Right atrium auricular region (tissue), 2 donors: ENCODE measurements at regions not wholly inside any gene's neighbourhood (a gene's known extent, or its start where the extent isn't known, plus 50 kb on each side); places are given as distances from the start of the nearest gene placed in this dataset.
A peak's percentile ranks its signal among the peaks of the same experiment; 100 is the strongest.

Source experiments
- DNase-seq: peaks from one replicate; pipeline ENCODE4 v3.0.0-alpha.2; 2019; ENCODE audit warnings: low spot score
- H3K27ac ChIP-seq, 2 donors: fragments of 200-600 bp; sonication (generic); 1 replicate in 1 of 2; 2 replicates in 1 of 2; pipeline ENCODE4 v1.5.1; 2016 to 2019
- H3K27me3 ChIP-seq, 2 donors: fragments of 200-600 bp; sonication (generic); one replicate each; pipeline versions ENCODE4 v1.5.1 to v1.6.0; 2017 to 2019
- H3K36me3 ChIP-seq: fragments of 200-600 bp; sonication (generic); one replicate; pipeline ENCODE4 v1.5.1; 2016
- H3K4me1 ChIP-seq, 2 donors: fragments of 200-600 bp; sonication (generic); one replicate each; pipeline versions ENCODE4 v1.5.1 to v1.6.0; 2017 to 2019
- H3K4me3 ChIP-seq, 2 donors: fragments of 200-600 bp; sonication (generic); 1 replicate in 1 of 2; 2 replicates in 1 of 2; pipeline ENCODE4 v1.5.1; 2017 to 2019; ENCODE audit warnings: mild to moderate bottlenecking in 1 of 2, moderate library complexity in 1 of 2
- H3K9me3 ChIP-seq, 2 donors: fragments of 200-600 bp; sonication (generic); one replicate each; pipeline ENCODE4 v1.5.1; 2019
- TF ChIP-seq, protein P1 (sequence below), 2 donors: fragments of 200-600 bp; sonication (generic); IDR thresholded peaks; one replicate each; pipeline ENCODE4 v1.5.1; 2019; ENCODE audit warnings: antibody characterized with exemption in 2 of 2

DNA sequence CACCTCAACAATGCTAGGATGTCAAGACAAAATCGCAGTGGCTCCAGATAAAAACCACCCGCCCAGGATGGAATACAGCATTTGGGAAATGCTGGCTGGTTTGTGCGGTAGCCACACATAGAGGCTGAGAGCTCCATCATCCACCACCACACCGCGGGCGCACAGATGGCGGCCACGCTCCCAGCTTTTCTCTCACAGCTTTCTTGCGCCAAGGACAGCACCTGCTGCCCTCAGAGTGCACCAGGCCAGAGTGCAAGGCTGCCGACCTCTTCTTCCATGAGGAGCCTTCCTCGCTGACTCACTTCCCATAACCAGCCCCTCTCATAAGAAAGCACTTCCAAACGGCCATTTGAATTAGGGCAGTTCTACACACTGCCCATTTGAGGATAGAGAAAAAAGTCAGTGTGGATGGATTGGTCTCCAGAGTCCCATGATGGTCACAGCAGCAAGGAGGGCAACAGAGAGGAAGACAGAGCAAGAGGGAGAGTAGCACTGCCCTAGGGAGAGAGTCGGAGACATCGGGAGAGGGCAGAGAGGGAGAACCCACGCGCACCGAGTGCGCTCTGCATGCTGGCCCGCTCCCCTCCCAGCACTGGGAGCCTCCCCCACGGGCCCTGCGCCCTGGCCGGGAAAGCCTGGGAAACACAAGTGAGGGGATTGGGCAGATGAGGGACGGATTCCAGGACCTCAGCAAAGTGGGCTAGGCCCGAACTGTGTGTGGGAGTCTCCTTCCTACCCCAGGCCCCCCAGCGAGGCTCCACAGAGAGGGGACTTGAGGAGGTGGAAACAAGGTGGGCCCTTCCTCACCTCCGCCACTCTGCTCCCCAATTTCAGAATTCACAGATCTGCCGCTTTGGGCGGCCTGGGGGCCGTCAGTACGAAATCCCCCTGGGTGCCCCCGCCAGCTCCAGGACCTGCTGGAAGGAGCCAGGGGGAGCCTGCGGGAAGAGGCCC lies 156.9 kb downstream of the USP12 start:
- DNase-seq = no peak
- H3K4me1 ChIP-seq = no peaks in the 10 kb centered on the region
- no peaks in the 10 kb centered on the region for H3K36me3 ChIP-seq
- no peaks in the 10 kb centered on the region for H3K9me3 ChIP-seq
- no peak overlapping the region for H3K4me3 ChIP-seq
- H3K27ac ChIP-seq = no peak overlapping the region
- TF ChIP-seq, protein P1, sequence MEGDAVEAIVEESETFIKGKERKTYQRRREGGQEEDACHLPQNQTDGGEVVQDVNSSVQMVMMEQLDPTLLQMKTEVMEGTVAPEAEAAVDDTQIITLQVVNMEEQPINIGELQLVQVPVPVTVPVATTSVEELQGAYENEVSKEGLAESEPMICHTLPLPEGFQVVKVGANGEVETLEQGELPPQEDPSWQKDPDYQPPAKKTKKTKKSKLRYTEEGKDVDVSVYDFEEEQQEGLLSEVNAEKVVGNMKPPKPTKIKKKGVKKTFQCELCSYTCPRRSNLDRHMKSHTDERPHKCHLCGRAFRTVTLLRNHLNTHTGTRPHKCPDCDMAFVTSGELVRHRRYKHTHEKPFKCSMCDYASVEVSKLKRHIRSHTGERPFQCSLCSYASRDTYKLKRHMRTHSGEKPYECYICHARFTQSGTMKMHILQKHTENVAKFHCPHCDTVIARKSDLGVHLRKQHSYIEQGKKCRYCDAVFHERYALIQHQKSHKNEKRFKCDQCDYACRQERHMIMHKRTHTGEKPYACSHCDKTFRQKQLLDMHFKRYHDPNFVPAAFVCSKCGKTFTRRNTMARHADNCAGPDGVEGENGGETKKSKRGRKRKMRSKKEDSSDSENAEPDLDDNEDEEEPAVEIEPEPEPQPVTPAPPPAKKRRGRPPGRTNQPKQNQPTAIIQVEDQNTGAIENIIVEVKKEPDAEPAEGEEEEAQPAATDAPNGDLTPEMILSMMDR (IDR thresholded peaks at IDR 0.05) = no peak
- H3K27me3 ChIP-seq = no peaks in the 10 kb centered on the region

DNA sequence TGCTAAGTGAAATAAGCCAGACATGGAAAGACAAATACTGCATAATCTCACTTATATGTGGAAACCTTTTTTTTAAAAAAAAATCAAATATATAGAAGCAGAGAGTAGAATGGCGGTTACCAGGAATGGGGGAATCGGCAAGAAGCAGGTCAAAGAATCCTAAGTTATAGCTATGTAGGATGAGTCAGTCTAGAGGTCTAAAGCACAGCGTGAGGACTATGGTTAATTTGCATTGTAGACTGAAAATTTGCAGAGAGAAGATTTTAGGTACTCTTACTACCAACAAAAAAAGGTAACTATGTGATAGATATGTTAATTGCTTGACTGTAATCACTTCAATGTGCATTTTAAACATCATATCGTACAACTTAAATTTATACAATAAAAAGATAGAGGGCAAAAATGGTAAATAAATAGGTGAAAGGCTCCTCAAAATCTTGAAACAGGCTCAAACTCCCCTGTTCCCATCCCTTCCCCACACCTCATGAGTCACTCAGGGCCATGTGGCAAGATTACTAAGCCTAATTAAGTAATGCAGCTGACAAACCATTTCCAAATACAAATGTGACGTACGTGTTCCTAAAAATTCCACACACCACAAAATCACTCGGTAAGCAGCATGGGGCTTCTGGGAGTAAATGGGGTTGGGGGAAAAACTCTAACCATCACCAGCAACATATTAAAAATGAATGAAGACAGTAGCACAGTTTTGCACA lies 159.0 kb downstream of the USP12 start:
- Histone ChIP-seq H3K27ac (no peak overlapping the region), H3K9me3 (no peaks in the 10 kb centered on the region), H3K4me1 (no peaks in the 10 kb centered on the region), H3K4me3 (no peak overlapping the region), H3K36me3 (no peaks in the 10 kb centered on the region), H3K27me3 (no peaks in the 10 kb centered on the region)
- DNase-seq = no peak
- TF ChIP-seq, protein P1 (IDR thresholded peaks at IDR 0.05) = no peak

DNA sequence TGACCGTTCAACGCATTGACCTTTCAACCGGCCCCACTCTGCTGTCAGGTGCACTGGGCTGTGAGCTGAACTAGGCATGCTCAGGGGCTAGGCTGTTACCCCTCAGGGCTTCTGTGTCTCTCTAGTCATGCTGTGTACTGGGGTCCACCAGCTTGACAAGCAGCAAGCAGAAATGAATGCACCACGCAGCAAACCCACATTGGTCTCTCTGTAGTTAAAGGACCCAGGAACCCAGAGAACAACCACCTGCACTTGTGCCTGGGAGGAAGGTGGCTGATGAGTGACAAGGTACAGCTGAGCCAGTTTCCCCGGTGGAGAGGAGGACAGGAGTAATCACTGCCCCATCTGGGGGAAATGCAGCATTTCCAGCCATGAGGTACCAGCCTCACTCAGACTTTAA lies 159.9 kb downstream of the USP12 start:
- H3K27ac ChIP-seq = no peak overlapping the region
- H3K4me3 ChIP-seq = no peak overlapping the region
- peaks cover 0 to 5% of the 10 kb centered on the region in 2 donors for H3K4me1 ChIP-seq
- no peaks in the 10 kb centered on the region for H3K36me3 ChIP-seq
- no peaks in the 10 kb centered on the region for H3K9me3 ChIP-seq
- no peaks in the 10 kb centered on the region for H3K27me3 ChIP-seq
- TF ChIP-seq, protein P1 (IDR thresholded peaks at IDR 0.05) = no peak
- no peak for DNase-seq

DNA sequence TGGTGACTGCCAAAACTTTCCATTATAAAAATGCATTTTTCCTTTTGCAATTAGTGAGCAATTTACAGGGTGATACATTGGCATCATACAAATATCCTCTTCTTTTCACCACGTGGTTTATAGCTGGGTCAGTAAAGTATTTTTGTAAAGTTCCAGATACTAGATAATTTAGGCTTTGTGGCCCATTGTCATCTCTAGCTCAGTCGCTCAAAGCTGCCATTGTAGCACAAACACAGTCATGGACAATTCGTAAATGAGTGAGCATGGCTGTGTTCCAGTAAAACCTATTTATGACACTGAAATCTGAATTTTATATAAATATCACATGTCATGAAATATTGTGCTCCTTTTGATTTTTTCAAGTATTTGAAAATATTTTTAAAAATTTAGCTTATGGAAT lies 162.9 kb downstream of the USP12 start:
- Histone ChIP-seq H3K36me3 (no peaks in the 10 kb centered on the region), H3K27ac (no peak overlapping the region), H3K4me1 (peaks cover 0 to 19% of the 10 kb centered on the region in 2 donors), H3K4me3 (no peak overlapping the region), H3K9me3 (no peaks in the 10 kb centered on the region), H3K27me3 (no peaks in the 10 kb centered on the region)
- DNase-seq = no peak
- TF ChIP-seq, protein P1 (IDR thresholded peaks at IDR 0.05) = no peak

DNA sequence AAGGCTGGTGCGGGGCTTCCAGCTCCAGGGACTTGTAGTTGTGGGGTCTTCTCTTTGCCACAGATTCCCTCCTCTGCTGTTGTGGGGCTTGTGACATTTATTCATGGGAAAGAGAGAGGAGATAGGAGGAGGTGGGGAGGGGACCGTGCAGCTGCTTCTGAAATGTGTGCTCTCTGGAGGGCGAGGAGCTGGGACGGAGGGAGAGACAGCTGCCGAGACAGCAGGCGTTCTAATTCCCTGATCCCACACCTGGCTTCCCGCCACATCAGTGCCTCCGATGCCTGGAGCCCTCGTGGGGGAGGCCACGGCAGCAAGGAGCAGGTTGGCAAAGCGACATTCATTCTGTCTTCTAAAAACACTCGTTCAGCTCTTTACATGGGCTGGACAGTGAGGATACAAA lies 164.4 kb downstream of the USP12 start:
- DNase-seq = no peak
- Histone ChIP-seq H3K27me3 (no peaks in the 10 kb centered on the region), H3K4me1 (peaks cover 0 to 19% of the 10 kb centered on the region in 2 donors), H3K27ac (no peak overlapping the region), H3K36me3 (no peaks in the 10 kb centered on the region), H3K4me3 (peak overlapping the region; percentile 24 to 46), H3K9me3 (no peaks in the 10 kb centered on the region)
- TF ChIP-seq, protein P1 (IDR thresholded peaks at IDR 0.05) = no peak
